DMS153 (cell line): ENCODE measurements at regions not wholly inside any gene's neighbourhood (a gene's known extent, or its start where the extent isn't known, plus 50 kb on each side); places are given as distances from the start of the nearest gene placed in this dataset.
A peak's percentile ranks its signal among the peaks of the same experiment; 100 is the strongest.

Source experiments
- DNase-seq: peaks from one replicate; lab custom pipeline; 2025; lab: John Stamatoyannopoulos, UW

- no peak for DNase-seq
These were observed 2180.6 kb upstream of the CELF4 start for GRCh38 chr18:39746201-39746600.

GRCh38 chr18:39743463-39743862, 2177.9 kb upstream of the CELF4 start:
- DNase-seq, result no peak

DNA sequence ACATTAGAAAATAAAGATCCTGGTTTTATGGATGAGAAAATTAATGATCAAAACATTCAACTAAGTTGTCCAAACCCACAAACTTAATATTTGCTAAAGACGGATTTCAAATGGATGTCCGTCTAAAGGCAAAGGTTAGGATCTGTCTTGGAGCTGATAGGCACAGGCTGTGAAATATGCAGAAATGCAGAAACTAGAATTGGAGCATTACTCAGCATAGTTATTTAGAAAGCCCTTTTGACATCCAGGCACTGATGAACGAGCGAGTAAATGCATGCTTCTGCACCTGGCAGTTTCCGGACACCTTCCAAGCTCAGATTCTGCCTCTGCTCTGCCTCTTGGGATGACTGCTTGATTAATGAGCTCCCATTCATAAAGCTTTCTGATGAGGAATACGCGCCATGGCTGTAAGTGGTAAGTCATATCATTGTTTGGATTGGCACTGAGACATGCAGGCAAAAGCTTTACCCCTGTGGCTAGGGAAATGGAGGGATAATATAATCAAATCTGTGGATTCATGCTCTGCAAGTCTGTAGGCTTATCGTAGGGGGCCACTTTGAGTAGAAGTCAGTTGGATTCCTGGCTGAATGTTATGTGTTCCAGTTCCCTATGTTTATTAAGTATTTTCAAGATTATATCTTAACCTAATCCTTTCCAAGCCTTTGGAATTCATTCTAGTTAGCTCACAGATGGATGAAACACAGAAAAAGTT, 2176.3 kb upstream of the CELF4 start:
- DNase-seq, result peak; percentile 97

DNA sequence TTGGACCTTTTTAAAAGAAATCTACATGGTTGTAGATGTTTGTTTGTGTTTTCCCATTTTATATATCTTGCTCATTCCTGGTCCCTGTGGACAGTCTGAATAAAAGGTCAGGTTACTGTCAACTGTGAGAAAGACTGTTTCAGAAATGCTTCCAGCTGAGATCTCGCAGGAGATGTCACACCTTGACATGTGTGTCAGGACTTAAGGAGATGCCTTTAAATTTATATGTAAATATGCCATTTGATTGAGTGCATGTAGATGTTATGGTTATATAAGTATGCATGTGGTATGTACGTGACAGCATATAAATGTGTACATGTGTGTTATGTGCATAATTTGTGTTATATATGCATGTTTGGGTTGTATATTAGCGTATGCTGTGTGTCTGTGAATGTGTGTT, 2172.3 kb upstream of the CELF4 start:
- DNase-seq, result no peak

DNA sequence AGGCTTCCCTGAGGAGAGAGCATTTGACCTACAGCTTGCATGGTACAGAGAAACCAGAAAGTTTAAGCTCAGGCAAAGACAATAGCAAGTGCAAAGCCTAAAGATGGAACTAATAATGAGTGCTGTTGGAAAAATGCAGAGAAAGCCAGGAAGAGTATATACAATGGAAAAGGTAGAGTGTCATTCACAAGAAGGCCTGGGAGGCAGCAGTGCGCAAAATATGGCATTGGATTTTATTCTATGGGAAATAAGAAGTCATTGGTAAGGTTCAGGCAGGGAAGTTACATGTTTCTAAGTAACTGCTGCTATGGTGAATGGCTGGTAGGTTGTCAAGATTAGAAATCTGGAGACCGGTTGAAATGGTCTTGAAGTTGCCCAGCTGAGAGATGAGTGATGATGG, 2167.3 kb upstream of the CELF4 start:
- DNase-seq, result no peak

- no peak for DNase-seq
These were observed 2165.0 kb upstream of the CELF4 start for GRCh38 chr18:39730606-39731005.

DNA sequence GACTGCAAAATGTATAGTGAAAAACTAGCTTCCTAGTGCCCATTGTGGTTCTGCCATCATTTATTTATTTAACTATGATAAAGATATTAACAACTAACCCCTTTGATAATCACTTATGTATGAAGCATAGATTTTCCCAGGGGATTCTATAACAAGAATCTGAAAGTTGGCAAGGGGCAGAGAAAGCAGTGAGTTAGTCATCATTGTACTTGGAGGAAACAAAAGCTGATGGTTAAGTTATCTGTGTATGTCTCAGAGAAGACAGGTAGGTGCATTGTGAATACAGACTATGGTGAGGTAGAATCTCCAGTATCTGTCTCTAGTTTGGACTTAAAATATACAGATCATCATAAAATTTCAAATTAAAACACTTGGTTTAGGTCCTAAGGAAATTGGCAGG, 2159.1 kb upstream of the CELF4 start:
- DNase-seq, result no peak

DNA sequence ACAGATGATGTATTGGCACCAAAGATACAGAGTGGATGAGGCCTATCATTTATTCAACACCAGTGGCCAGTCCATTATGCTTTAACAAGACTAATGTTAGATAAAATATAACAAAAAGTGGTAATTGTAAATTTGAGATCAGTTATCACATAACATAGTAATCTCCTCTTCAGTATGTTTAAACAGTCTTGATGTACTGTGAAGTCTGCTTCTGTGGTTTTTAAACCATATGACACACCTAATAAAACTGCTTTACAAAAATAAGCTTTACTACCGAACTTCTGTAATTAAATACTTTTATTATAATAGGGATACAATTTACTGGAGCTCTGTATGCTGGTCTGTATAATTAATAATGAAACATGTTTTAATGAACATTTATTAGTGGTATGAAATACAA, 2156.1 kb upstream of the CELF4 start:
- no peak for DNase-seq

DNA sequence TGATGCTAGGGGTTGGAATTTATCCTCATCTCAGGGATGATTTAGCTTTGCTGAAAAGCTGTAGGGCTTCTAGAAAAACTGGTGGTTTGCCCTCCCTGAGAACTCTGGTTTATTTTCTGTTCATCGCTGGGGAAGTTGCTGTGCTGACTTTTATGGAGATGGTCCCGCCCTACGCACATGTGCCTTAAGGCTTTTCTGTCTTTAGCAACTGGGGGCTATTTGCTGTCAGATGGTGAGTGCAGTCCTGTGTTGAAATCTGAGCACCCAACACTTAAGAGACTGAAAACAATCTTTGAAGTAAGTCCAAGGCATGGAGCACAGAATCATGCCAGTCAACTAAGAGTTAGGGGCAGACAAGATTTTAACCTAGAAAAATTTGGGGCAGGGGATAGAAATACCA, 2148.4 kb upstream of the CELF4 start:
- no peak for DNase-seq

- no peak for DNase-seq
These were observed 2146.1 kb upstream of the CELF4 start for GRCh38 chr18:39711701-39712100.

GRCh38 chr18:39705362-39705761, 2139.8 kb upstream of the CELF4 start:
- no peak for DNase-seq

GRCh38 chr18:39702888-39703287, 2137.3 kb upstream of the CELF4 start:
- DNase-seq, result no peak

- no peak for DNase-seq
These were observed 2136.2 kb upstream of the CELF4 start for GRCh38 chr18:39701839-39702238.

GRCh38 chr18:39701055-39701783, 2135.6 kb upstream of the CELF4 start:
- no peak for DNase-seq

GRCh38 chr18:39699340-39699964, 2133.9 kb upstream of the CELF4 start:
- no peak for DNase-seq

GRCh38 chr18:39698436-39698835, 2132.8 kb upstream of the CELF4 start:
- no peak for DNase-seq

DNA sequence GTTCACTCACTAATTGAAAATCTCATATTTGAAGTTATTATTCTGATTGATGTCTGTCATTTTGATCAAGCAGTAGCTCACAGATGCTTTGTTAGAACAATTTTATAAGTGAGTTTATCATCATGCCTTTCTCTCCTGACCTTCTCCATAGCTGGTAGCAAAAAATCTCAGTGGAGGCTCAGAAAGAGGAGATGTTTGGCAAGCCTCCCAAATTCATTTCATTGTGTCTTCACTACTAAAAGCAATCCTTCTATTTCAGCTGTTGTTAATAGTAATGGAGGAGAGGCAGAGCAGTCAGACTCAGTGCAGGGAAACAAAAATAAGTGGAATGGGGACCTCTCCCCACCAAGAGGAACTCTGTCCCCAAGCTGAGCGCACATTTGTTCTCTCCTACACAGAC, 2127.8 kb upstream of the CELF4 start:
- DNase-seq, result no peak

DNA sequence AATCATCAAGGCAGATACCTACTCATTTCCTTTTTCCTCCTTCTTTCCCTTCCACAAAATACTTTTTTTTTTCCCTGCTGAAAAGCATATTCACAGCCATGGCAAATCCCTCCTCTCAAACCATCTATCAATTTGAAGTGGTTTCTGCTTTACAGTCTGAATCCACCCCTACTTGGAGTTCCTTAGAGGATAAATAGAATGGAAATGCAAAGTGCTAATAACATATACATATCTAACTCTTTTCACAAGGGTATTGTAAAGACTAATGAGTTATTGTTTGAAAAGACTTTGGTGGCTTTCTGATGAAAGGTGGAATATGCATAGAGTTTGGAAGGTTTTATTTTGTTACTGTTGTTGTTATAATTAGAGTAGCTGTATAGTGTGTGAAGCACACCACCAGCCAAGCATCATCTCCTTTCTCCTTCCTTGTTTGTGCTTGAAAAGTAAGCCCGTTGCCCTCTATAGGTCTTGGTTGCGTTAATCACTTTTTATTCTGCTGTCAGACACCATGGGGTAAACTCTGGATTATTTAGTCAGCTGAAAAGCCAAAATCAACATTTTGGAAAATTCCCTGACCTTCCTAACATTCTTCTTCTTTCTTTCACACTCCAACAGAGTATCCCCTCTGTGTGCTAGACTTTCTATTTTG, 2126.9 kb upstream of the CELF4 start:
- no peak for DNase-seq

DNA sequence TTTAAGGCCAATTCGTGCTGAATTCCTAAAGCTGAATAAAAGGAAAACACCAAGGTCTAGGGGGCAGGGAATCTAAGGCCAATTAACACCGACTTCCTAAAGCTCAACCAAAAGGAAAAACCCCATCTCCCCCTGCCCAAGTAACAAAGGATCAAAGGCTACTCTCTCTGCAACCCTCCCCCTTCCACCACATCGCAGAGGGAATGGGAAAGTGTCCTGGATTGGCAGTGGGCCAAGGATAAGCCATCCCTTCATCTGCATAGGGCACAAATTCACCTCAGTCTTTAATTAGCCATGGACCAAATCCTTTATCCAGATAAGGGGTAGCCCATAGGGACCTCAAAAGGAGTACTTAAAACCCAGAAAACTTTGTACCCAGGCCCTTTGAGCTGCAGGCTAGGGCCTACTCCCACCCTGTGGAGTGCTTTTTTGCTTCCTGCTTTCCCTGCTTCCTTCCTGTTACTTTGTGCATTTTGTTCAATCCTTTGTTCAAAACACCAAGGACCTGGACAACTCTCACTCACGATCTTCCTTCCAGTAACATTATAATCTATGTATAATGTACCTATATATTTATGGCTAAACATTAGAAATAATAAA, 2119.8 kb upstream of the CELF4 start:
- no peak for DNase-seq

- DNase-seq, result no peak
These were observed 2115.5 kb upstream of the CELF4 start for GRCh38 chr18:39681061-39681460.

- DNase-seq, result no peak
These were observed 2110.3 kb upstream of the CELF4 start for GRCh38 chr18:39675906-39676305.

DNA sequence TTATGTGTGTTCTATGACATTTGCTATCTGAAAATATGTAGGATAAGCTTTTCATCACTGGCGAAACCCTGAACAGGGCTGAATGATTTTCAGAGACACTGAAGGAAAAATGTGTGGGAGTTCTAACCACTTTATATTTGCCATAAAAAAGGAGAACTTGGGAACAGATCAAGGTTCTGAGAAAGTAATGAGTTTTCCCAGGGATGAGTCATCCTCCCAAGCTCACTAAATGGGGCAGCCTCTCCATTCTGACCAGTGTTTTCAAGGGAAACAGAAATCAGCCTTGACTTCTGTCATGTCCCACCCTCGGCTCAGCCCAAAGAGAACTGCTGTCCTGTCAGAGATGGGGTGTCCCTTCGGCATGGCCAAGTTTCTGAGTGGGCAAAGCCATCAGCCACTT, 2109.8 kb upstream of the CELF4 start:
- no peak for DNase-seq
